ENCODE measurements at regions not wholly inside any gene's neighbourhood (a gene's known extent, or its start where the extent isn't known, plus 50 kb on each side); places are given as distances from the start of the nearest gene placed in this dataset.
"Not testable (repeated sequence)": the region's sequence is repeated elsewhere in the genome, so short reads cannot be mapped to it uniquely, and the experiment has no call there.

DNA sequence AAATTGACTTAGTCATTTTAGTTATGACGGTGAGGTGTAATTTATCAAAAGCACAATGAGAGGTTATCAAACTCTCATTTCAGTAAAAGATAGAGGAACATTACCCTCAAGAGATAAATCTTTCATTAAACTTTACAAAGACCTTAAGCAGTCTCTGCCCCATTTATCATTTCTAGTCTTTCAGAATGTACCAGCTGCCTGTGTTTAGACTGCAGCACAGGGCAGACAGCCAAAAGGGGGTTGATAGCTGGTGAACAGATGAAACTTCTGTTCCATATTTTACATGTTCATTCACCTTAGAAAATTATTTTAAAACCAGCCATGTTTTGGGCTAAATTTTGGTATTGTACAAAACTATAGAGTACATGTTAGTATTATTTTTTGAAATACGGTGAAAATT is 514.6 kb upstream of the CNTN3 start:
- DNase-seq: no peak

DNA sequence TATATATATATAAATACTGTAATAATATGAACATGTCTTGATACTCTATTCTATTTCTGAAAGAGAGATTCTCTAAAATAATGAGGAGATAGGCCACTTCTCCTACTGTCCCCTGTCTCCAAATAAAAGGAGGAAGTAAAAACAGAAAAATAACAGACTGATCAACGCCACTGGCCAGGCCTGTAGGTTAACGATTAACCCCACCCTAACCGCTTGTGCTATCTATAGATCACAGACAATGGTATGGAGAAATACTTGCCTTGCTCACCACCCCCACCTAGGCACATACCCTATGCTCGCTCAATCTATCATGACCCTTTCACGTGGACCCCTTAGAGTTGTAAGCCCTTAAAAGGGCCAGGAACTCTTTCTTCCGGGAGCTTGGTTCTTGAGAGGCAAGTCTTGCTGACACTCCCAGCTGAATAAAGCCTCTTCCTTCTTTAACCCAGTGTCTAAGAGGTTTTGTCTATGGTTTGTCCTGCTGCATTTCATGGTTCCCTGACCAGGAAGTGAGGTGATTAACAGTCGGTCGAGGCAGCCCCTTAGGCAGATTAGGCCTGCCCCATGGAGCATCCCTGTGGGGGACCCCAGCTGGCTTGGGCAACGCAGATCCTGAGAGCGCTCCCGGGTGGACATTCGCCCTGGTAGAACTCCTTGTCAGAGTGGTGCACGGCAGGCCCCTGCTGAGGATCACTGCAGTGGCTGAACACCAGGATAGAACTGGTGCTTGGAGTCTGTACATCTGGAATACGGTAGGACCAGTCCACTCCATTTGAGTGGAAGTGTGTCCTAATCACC is 521.8 kb upstream of the CNTN3 start:
- DNase-seq: no peak

GRCh38 chr3:75138345-75138744 is 523.9 kb upstream of the CNTN3 start:
- DNase-seq: no peak

- no peak for DNase-seq
Measured at GRCh38 chr3:75140904-75141615, 523.1 kb upstream of the FRG2C start.

DNA sequence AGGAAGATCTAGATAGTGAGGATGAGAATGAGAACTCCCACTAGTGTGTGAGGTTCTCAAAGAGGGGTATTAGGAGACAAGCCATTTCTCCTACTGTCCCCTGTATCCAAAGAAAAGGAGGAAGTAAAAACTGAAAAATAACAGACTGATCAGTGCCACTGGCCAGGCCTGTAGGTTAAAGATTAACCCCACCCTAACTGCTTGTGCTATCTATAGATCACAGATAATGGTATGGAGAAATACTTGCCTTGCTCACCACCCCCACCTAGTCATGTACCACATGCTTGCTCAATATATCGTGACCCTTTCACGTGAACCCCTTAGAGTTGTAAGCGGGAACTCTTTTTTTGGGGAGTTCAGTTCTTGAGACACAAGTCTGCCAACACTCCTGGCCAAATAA is 519.7 kb upstream of the FRG2C start:
- DNase-seq: no peak

DNA sequence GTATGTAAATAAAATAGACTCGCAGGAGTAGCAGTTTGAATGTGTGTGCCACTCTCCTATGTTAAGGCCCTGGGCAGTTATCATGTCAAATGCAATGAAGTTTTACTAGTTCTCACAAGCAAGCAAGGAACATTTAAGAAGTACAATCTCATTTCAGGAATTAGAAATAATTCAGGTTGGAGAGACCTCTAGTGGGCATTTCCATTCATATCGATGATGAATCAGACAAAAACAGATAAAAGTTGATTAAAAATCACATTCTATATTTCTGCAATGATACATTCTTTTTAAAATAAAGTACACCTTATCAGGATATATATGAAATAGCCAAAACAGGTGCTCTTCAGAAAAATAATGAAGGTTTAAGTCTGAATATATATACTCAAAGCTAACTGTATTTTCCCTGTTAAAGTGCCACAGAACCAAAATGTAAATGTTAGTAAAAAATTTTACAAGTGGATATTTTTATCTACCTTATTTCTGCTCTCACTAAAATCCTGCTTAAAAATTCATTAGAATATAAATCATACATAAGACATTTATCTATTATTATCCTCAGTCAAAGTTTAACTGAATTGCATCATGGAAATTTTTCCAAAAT is 492.4 kb upstream of the FRG2C start:
- DNase-seq: no peak

- DNase-seq: no peak
Measured at GRCh38 chr3:75176937-75177336, 487.2 kb upstream of the FRG2C start.

- DNase-seq: no peak
Measured at GRCh38 chr3:75180235-75180944, 483.7 kb upstream of the FRG2C start.

DNA sequence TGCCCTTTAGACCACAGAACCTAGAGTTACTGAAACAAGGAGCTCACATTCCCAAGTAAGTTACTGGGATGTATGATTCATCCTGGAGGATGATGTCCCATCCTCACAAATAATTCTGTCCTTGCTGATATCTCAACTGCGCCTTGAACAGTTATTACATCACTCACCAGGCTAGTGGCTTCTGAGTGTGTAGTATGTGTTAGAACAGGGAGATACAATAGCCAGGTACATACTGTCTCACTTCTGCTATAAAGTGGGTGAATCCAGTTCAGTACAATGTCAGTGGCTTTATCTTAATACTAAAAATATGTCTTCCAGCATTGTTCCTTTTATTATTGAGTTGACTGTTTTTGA is 483.2 kb upstream of the FRG2C start:
- DNase-seq: no peak

- no peak for DNase-seq
Measured at GRCh38 chr3:75188962-75189361, 475.2 kb upstream of the FRG2C start.

DNA sequence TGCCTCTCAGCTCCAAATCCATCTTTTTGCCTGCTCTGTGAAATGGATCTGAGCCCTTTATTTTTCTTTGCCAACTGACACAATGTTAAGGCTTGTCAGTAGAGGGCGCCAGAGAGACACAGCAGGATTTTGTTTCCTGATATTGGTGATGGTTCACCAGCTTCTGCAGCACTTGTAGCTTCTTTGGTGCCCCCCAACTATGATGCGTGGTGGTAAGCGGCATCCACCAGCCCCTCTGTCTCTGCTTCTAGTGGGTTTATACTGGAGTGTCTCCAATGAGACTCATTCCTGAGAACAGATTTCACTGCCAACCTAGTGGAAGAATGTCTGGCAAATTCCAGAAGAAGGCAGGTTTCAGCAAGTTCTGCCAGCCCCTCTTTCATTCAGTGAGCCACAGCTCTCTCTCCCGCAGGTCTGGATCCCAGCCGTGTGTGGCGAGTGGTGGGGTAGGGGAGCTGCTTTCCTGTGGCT is 471.9 kb upstream of the FRG2C start:
- DNase-seq: peak; percentile 20 to 27

- DNase-seq: no peak
Measured at GRCh38 chr3:75193797-75194196, 470.3 kb upstream of the FRG2C start.

- not testable (repeated sequence) for DNase-seq
Measured at GRCh38 chr3:75214332-75214731, 449.8 kb upstream of the FRG2C start.

GRCh38 chr3:75218577-75218976 is 445.6 kb upstream of the FRG2C start:
- no peak for DNase-seq

DNA sequence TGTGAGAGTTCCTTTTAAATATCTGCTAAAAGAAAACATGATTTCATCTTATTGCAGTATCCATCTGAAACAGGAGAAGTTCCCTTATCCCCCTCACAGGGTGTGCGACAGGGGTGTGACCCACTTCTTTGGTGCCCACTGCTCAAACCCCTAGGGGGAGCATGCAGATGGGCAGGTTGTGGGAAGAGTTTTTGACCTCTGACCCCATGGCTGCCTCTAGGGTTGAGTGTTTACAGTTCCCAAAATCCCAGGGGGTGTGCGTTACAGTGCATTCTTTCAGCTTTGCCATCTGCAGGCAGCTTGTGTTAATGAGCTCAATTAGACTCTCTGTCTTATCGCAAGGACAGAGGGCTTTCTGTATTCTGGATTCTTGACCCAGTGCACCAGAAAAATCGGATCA is 443.2 kb upstream of the FRG2C start:
- no peak for DNase-seq

DNA sequence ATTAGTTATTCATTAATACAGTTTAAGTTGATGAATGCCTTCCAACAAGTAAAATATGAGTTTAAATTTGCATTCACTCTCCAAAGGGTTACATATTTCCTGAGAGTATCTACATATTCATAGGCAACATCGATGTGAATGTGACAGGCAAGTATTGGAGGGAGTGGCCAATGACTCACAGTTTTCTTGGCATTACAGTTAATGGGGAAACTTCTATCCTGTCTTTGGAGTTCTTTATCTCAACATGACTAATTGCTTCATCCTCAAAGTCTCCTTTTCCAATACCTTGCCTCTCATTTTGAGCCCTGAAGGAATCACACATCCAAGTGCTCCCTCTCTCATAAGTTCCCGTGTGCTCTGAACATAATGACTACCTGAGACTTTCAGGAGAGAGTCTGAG is 439.7 kb upstream of the FRG2C start:
- no peak for DNase-seq

- DNase-seq: no peak
Measured at GRCh38 chr3:75232216-75232615, 431.9 kb upstream of the FRG2C start.

- DNase-seq: no peak
Measured at GRCh38 chr3:75235631-75236030, 428.5 kb upstream of the FRG2C start.

- DNase-seq: no peak
Measured at GRCh38 chr3:75237053-75237452, 427.1 kb upstream of the FRG2C start.

- no peak for DNase-seq
Measured at GRCh38 chr3:75237477-75237876, 426.7 kb upstream of the FRG2C start.

- DNase-seq: not testable (repeated sequence)
Measured at GRCh38 chr3:75241226-75241962, 422.7 kb upstream of the FRG2C start.

DNA sequence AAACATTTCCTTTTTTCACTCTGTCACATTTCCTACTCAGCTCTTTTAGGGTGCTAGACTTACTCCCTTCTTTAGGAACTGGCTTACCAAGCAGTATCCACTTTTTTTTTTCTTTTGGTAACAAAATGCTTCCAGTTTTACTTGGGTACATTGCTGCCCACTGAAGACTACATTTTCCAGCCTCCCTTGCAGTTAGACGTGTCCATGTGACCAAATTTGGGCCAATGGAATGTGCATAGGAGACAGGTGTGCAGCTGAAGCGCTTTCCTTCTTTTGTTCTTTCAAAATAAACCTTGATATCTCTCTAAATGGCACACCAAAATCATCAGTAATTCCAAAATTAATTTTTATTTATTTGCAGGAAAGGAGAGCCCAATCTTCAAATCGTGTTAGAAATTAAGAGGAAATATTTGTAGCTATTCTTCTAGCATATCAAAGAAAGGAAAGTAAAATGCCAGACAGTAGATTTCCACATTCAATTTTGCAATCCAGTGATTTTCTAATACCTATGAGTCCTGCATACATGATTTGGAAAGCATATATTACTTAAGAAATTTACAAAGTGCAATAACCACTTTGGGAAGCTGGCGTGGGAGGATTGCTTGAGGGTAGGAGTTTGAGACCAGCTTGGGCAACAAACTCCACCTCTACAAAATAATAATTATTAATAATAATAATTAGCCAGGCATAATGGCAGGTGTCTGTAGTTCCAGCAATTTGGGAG is 422.0 kb upstream of the FRG2C start:
- DNase-seq: no peak
